DND-41 (cell line): ENCODE measurements at regions not wholly inside any gene's neighbourhood (a gene's known extent, or its start where the extent isn't known, plus 50 kb on each side); places are given as distances from the start of the nearest gene placed in this dataset.

ENCODE experiments used
- CTCF ChIP-seq: IDR thresholded peaks from 2 replicates; pipeline ENCODE4 v1.5.1; 2012; ENCODE audit warnings: borderline replicate concordance, low read length, moderate library complexity, mild to moderate bottlenecking; ENCODE audit not compliant: poor library complexity, severe bottlenecking; ENCODE audit errors: extremely low read depth
- EZH2 ChIP-seq: IDR thresholded peaks from 3 replicates; pipeline ENCODE4 v1.6.1; 2012; ENCODE audit warnings: borderline replicate concordance, low read depth, mild to moderate bottlenecking, moderate library complexity, low read length, inconsistent platforms; ENCODE audit not compliant: severe bottlenecking

GRCh38 chr22:48579043-48579927, 1248.4 kb downstream of the BRD1 start:
- no peak for TF ChIP-seq CTCF
- TF ChIP-seq EZH2 = no peak
